CD4-positive, alpha-beta T cell treated with Interferon alpha-2 for 1 hour (primary cell): ENCODE measurements at regions not wholly inside any gene's neighbourhood (a gene's known extent, or its start where the extent isn't known, plus 50 kb on each side); places are given as distances from the start of the nearest gene placed in this dataset.
"Not testable (repeated sequence)": the region's sequence is repeated elsewhere in the genome, so short reads cannot be mapped to it uniquely, and the experiment has no call there.

Experiments
- DNase-seq, 2 donors: peaks; one replicate each; pipeline ENCODE4 v3.0.0-alpha.2; 2020 to 2022

- no peak for DNase-seq
Measured at GRCh38 chr1:88455621-88456256, 228.3 kb upstream of the PKN2 start.

GRCh38 chr1:88457197-88457596 is 226.9 kb upstream of the PKN2 start:
- no peak for DNase-seq

- DNase-seq = no peak
Measured at GRCh38 chr1:88461007-88461406, 223.1 kb upstream of the PKN2 start.

- no peak for DNase-seq
Measured at GRCh38 chr1:88462096-88462487, 222.0 kb upstream of the PKN2 start.

- DNase-seq = no peak
Measured at GRCh38 chr1:88462488-88463261, 221.4 kb upstream of the PKN2 start.

- DNase-seq = no peak
Measured at GRCh38 chr1:88463401-88463985, 220.6 kb upstream of the PKN2 start.

- DNase-seq = no peak
Measured at GRCh38 chr1:88466011-88466410, 218.1 kb upstream of the PKN2 start.

- DNase-seq = no peak
Measured at GRCh38 chr1:88466899-88467580, 217.0 kb upstream of the PKN2 start.

- no peak for DNase-seq
Measured at GRCh38 chr1:88472298-88472697, 211.8 kb upstream of the PKN2 start.

- DNase-seq = no peak
Measured at GRCh38 chr1:88472714-88473113, 211.4 kb upstream of the PKN2 start.

GRCh38 chr1:88474555-88475304 is 209.3 kb upstream of the PKN2 start:
- DNase-seq = no peak

GRCh38 chr1:88484881-88485280 is 199.2 kb upstream of the PKN2 start:
- no peak for DNase-seq

- no peak for DNase-seq
Measured at GRCh38 chr1:88488237-88488636, 195.8 kb upstream of the PKN2 start.

GRCh38 chr1:88490676-88491075 is 193.4 kb upstream of the PKN2 start:
- DNase-seq = no peak

GRCh38 chr1:88499671-88500070 is 184.4 kb upstream of the PKN2 start:
- DNase-seq = no peak

GRCh38 chr1:88502886-88503285 is 181.2 kb upstream of the PKN2 start:
- DNase-seq = no peak

GRCh38 chr1:88503646-88504045 is 180.4 kb upstream of the PKN2 start:
- no peak for DNase-seq

GRCh38 chr1:88504601-88505000 is 179.5 kb upstream of the PKN2 start:
- DNase-seq = no peak

GRCh38 chr1:88509379-88509778 is 174.7 kb upstream of the PKN2 start:
- no peak for DNase-seq

GRCh38 chr1:88514544-88515060 is 169.5 kb upstream of the PKN2 start:
- DNase-seq = no peak

- not testable (repeated sequence) for DNase-seq
Measured at GRCh38 chr1:88517499-88517898, 166.6 kb upstream of the PKN2 start.

- DNase-seq = no peak
Measured at GRCh38 chr1:88519156-88519555, 164.9 kb upstream of the PKN2 start.
